HL-60 (cell line): ENCODE measurements at regions not wholly inside any gene's neighbourhood (a gene's known extent, or its start where the extent isn't known, plus 50 kb on each side); places are given as distances from the start of the nearest gene placed in this dataset.
"Not testable (repeated sequence)": the region's sequence is repeated elsewhere in the genome, so short reads cannot be mapped to it uniquely, and the experiment has no call there.

ENCODE experiments used
- DNase-seq, 2 experiments: peaks; one replicate each; pipeline ENCODE4 v3.0.0-alpha.2; 2010 to 2020; ENCODE audit warnings: low read depth in 1 of 2, low spot score in 1 of 2
- H3K27ac ChIP-seq: fragments of 250-450 bp; sonication (Bioruptor Pico); replicated peaks from 2 replicates; pipeline ENCODE4 v1.5.1; 2020; ENCODE audit warnings: mild to moderate bottlenecking, moderate library complexity
- H3K27me3 ChIP-seq: fragments of 250-450 bp; sonication (Bioruptor Pico); 2 replicates; pipeline ENCODE4 v1.5.1; 2021; ENCODE audit warnings: mild to moderate bottlenecking, moderate library complexity; ENCODE audit not compliant: insufficient read depth, poor library complexity, severe bottlenecking
- H3K4me3 ChIP-seq: replicated peaks from 2 replicates; pipeline ENCODE4 v1.5.1; 2011; ENCODE audit warnings: mild to moderate bottlenecking, control low read depth, low read length; ENCODE audit not compliant: insufficient read depth
- CTCF ChIP-seq: IDR thresholded peaks from one replicate; pipeline ENCODE4 v1.5.1; 2011; ENCODE audit warnings: low read length, control low read depth, inconsistent platforms; ENCODE audit not compliant: insufficient read depth
- GABPA ChIP-seq: IDR thresholded peaks from 2 replicates; pipeline ENCODE4 v1.6.1; 2012; ENCODE audit warnings: low read depth
- POLR2AphosphoS5 ChIP-seq: IDR thresholded peaks from 2 replicates; pipeline ENCODE4 v1.6.1; 2012; ENCODE audit warnings: low read depth
- REST ChIP-seq: IDR thresholded peaks from 2 replicates; pipeline ENCODE4 v1.6.1; 2012; ENCODE audit warnings: low read depth; ENCODE audit not compliant: insufficient replicate concordance
- SPI1 ChIP-seq: IDR thresholded peaks from 2 replicates; pipeline ENCODE4 v1.6.1; 2012; ENCODE audit warnings: low read depth, mild to moderate bottlenecking, borderline replicate concordance

- peak in 1 of 2 experiments; percentile 6 for DNase-seq
- Histone ChIP-seq H3K4me3 (no peak overlapping the region), H3K27me3 (no peaks in the 10 kb centered on the region), H3K27ac (no peak overlapping the region)
- TF ChIP-seq GABPA (no peak), CTCF (no peak), REST (no peak), SPI1 (no peak), POLR2AphosphoS5 (no peak)
Observed at GRCh38 chr3:75248974-75249373, 415.2 kb upstream of the FRG2C start.

GRCh38 chr3:75254685-75255084 is 409.4 kb upstream of the FRG2C start:
- no peak overlapping the region for H3K27ac ChIP-seq
- H3K27me3 ChIP-seq = no peaks in the 10 kb centered on the region
- TF ChIP-seq REST (no peak), GABPA (no peak)
- DNase-seq = no peak
- H3K4me3 ChIP-seq = no peak overlapping the region

- H3K27me3 ChIP-seq, DNase-seq, H3K27ac ChIP-seq, H3K4me3 ChIP-seq: not testable (repeated sequence)
Observed at GRCh38 chr3:75258825-75259683, 405.1 kb upstream of the FRG2C start.

- H3K4me3 ChIP-seq, H3K27ac ChIP-seq, H3K27me3 ChIP-seq, DNase-seq: not testable (repeated sequence)
Observed at GRCh38 chr3:75260975-75261374, 403.2 kb upstream of the FRG2C start.

- H3K27ac ChIP-seq = no peak overlapping the region
- no peak overlapping the region for H3K4me3 ChIP-seq
- no peak for DNase-seq
- TF ChIP-seq POLR2AphosphoS5 (no peak), REST (no peak), GABPA (no peak), CTCF (no peak), SPI1 (no peak)
- no peaks in the 10 kb centered on the region for H3K27me3 ChIP-seq
Observed at GRCh38 chr3:75262661-75263060, 401.5 kb upstream of the FRG2C start.
